GM21447 (cell line): ENCODE measurements at regions not wholly inside any gene's neighbourhood (a gene's known extent, or its start where the extent isn't known, plus 50 kb on each side); places are given as distances from the start of the nearest gene placed in this dataset.
"Not testable (repeated sequence)": the region's sequence is repeated elsewhere in the genome, so short reads cannot be mapped to it uniquely, and the experiment has no call there.

Experiments
- ATAC-seq: cut with Tn5 transposase; IDR thresholded peaks from one replicate; pipeline ENCODE4 v1.9.1; 2021; ENCODE audit not compliant: unreplicated experiment

DNA sequence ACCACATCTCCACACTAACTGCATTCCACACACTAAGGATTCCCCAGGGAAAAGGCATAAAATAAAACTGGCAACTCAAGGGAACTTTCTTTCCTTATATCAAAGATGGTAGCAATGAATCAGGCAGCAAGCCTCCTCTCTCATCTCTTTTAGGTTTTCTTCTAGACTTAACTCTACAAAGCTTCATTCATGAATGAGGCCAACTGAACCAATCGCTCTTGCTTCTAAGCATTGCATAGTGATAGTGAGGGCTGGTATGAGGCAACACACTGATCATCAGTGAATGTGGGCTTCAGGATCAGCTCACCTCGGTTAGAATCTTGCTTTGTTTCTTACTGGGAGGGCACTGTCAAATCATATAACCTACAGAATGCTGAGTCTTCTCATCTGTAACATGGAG, 1090.7 kb upstream of the MIR17HG start:
- no peak for ATAC-seq

- ATAC-seq, result no peak
Measured at GRCh38 chr13:90258129-90258528, 1089.4 kb upstream of the MIR17HG start.

GRCh38 chr13:90261343-90261742, 1086.1 kb upstream of the MIR17HG start:
- no peak for ATAC-seq

DNA sequence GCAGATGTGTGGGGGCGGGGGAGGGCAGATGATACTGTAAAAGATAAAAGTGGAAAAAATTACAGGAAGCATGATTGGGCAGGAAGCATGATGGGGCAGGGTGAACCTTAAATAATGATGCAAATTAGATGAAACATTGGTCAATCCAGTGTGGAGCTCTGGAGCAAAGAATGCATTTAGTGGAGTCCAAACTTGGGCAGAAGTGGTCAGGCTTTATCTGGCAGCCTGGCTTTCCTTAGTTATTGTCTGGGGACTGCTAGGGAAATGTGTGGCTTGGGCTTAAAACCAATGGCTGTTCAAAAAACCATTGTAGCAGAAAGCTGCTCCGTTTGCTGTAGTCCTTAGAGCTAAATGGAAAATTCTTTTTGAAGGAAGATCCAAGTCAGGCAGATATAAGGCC, 1077.3 kb upstream of the MIR17HG start:
- no peak for ATAC-seq

- no peak for ATAC-seq
Measured at GRCh38 chr13:90272356-90272755, 1075.1 kb upstream of the MIR17HG start.

DNA sequence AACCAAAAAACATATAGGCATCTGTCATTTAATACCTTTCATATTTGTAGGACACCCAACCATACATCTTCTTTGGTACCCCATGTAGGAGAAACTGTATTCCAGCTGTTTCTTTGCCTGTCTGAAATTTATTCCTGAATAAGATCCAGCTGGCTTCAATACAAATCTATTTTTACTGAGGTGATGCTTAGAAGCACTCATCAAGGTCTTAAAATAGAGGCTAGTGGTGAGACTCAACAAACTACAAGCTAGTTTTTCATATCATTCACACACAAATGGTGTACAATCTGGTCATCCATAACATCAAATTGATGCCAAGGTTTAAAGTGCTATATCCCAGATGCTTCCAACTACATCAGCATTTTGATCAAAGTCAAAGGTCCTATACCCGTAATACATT, 1071.3 kb upstream of the MIR17HG start:
- ATAC-seq, result no peak

GRCh38 chr13:90278231-90278630, 1069.3 kb upstream of the MIR17HG start:
- ATAC-seq, result not testable (repeated sequence)

DNA sequence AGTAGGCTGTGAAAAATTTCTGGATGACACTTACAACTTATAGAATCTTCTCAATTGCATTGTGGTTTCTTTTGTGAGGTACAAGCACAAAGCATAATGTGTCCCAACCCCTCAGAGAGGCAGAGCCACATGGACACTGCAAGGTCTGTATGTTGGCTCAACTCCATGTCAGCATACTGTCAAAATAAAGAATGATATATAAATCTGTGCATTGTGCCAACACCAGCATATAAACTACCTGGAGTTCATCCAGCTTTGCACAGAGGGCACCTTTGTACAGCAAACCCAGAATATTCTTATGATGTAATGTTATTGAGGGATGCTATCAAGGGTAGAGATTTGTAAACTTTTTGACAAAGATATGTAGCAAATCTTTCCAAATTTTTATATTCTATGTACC, 1065.8 kb upstream of the MIR17HG start:
- ATAC-seq, result no peak

GRCh38 chr13:90287521-90287920, 1060.0 kb upstream of the MIR17HG start:
- ATAC-seq, result no peak

GRCh38 chr13:90293793-90294361, 1053.6 kb upstream of the MIR17HG start:
- no peak for ATAC-seq

DNA sequence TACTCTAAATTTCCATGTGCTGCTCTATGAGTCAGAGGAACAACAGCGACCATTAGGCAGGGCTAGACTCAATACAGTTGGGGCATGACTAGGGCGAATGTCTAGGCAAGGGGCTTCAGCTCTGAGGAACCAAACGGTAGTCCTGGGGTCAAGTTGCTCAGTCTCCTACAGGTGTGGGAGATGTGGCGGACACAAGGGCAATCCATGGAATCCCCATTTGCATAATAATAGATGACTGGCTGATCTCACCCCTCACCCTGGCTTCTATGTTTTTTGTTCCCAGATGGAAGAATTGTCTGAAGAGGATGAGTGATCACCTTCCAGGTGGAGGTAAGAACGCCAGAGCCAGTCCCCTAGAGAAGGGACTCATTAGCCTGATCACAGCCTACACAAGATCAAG, 1048.2 kb upstream of the MIR17HG start:
- no peak for ATAC-seq

GRCh38 chr13:90300015-90300414, 1047.5 kb upstream of the MIR17HG start:
- no peak for ATAC-seq

- ATAC-seq, result no peak
Measured at GRCh38 chr13:90302107-90302506, 1045.4 kb upstream of the MIR17HG start.

- no peak for ATAC-seq
Measured at GRCh38 chr13:90305796-90306195, 1041.7 kb upstream of the MIR17HG start.

DNA sequence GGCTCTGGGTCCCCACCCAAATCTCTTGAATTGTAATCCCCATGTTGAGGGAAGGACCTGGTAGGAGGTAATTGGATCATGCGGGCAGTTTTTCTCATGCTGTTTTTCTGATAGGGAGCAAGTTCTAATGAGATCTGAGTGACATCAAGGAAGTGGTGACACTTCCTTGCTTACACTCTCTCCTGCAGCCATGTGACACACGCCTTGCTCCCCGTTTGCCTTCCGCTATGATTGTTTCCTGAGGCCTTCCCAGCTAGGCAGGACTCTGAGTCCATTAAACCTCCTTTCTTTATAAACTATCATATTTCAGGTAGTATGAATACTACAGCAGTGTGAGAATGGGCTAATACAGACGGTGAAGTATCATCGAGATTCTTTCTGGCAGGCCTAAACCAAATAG, 1040.4 kb upstream of the MIR17HG start:
- ATAC-seq, result no peak

DNA sequence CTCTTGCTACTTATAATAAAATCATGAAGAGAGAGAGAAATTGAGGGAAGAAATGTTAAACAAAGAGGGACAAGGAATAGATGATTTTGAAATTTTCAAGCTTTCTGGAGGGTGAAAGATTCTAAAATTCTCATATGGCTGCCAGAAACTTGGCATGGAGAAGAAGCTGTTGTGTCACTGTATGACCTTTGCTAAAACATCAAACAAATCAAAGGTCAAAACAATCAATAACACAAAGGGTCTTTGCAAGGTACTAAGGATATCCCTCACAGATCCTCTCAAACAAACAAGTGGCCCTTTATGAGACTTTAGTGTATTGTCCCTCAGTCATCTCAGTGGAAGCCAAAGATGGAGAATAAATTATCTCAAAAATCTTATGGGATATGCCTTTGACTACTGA, 1039.2 kb upstream of the MIR17HG start:
- ATAC-seq, result no peak

DNA sequence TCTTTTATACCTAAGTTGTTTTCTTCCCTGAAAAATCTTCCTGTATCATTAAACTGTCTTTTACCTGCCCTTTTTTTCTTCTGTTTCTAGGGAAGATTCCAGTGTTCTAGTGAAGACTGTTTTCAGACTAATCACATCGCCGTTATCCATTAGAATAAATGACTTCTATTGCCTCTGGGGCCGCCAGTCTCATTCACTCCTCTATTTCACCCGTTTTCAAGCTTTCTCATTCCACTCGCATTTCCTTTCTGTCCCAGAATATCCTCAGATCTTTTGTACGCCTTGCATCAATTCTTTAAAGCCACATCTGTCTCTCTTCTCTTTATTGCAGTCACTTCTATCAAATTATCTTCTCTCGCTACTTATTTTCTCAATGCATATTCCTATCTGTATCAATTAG, 1035.6 kb upstream of the MIR17HG start:
- no peak for ATAC-seq

DNA sequence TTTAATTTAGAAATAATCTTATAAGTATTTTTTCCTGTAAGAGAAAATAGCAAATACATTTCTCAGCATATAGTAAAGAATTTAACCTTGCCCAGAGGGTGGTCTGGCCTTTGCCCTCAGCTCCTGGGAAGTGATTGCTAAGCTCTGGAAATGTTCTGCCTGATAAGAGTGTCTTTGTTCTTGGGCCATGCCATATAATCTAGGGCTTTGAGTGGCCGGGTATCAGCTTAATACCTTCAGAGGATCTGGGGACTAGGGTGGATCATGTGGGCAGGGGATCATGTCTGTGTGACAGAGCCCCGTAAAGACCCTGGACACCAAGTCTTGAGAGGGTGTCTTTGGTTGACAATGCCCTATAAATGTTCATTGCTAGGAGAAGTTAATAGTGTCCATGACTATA, 1032.4 kb upstream of the MIR17HG start:
- ATAC-seq, result no peak

GRCh38 chr13:90320664-90321063, 1026.8 kb upstream of the MIR17HG start:
- ATAC-seq, result no peak

GRCh38 chr13:90321281-90321931, 1026.1 kb upstream of the MIR17HG start:
- ATAC-seq, result no peak

DNA sequence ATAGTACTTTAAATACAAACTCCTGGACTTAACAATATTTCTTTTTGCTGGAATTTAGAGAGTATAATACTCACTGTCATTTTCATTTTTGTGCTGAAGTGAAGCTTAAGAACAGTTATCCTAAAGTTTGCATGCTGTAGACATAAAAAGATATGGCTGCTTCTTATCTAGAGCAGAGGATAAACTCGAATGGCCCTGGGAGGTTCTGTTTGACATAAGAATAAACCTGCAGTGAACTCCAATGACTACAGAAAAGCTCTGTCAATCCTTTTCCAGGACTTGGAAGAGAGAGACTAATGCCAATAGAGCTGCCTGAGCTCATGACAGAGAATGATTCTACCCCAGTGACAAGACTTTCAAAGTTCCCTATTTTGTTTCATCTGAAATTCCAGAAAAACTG, 1017.8 kb upstream of the MIR17HG start:
- no peak for ATAC-seq

DNA sequence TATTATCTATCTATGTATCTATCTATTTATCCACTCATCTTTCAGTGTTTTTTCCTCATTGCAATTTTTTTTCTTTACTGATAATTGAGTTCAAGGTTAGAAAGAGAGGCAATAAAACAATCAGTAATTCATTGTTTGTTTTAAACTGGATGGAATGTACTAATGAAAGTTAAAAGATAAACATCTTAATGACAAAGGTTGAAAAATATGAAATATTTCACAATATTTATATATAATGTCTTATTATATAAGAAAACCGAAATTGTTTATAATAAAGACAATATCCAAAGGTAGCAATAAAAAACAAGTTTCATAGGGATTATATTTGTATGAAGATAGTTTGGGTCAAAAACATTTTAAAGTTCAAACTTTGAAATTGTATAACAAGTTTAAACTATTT, 1015.5 kb upstream of the MIR17HG start:
- no peak for ATAC-seq

GRCh38 chr13:90336507-90336906, 1011.0 kb upstream of the MIR17HG start:
- ATAC-seq, result no peak
